HG03439 (cell line): ENCODE measurements at regions not wholly inside any gene's neighbourhood (a gene's known extent, or its start where the extent isn't known, plus 50 kb on each side); places are given as distances from the start of the nearest gene placed in this dataset.

Experiments
- ATAC-seq: cut with Tn5 transposase; IDR thresholded peaks from one replicate; pipeline ENCODE4 v1.9.1; 2021; ENCODE audit warnings: mild to moderate bottlenecking, moderate library complexity; ENCODE audit not compliant: unreplicated experiment

- no peak for ATAC-seq
Measured at GRCh38 chr14:84001023-84001422, 1528.9 kb upstream of the FLRT2 start.

DNA sequence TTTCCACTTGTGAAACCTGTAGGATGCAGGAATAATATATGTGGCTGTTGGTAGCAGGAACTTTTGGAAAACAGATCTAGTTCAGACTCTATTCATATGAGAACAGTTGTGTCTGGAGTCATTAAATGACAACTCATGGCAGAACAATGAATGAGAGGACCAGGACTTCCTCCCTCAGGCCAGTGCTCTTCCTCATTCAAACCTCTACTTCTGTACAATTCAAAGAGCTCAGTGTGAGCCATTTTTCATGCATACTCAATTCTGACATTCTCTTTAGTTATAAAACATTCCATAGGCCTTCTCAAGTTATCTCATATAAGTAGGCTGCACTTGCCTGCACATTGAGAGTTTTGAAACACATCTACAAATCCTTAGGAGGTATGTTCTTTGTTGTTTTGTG lies 1526.6 kb upstream of the FLRT2 start:
- ATAC-seq: no peak

DNA sequence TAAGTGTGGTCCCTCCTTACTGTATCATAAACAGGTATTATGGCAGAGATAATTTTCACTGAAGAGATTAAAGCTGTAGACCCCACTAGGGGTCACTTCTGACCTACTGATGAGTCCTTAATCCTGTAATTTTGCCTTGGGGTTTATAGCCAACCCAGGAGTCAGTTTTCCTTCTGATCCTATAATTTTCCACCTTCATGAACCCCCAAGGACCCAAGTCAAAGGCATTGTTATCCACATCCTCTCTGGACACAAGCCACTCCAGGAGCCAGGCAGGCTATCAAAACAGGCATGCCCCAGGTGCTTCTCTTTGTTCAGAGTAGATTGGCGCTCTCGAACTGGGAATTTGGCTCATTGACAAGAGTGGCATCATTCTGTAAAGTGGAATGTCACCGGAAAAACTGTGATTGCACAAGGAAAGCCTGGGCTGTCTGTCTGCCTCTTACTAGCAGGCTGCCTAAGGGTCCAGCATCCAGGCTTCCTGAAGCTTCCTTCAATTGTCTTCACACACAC lies 1523.2 kb upstream of the FLRT2 start:
- no peak for ATAC-seq

GRCh38 chr14:84013424-84013823 lies 1516.5 kb upstream of the FLRT2 start:
- no peak for ATAC-seq

- no peak for ATAC-seq
Measured at GRCh38 chr14:84017495-84017894, 1512.4 kb upstream of the FLRT2 start.

GRCh38 chr14:84021433-84021832 lies 1508.5 kb upstream of the FLRT2 start:
- no peak for ATAC-seq

- no peak for ATAC-seq
Measured at GRCh38 chr14:84024231-84024820, 1505.6 kb upstream of the FLRT2 start.

GRCh38 chr14:84025106-84026012 lies 1504.6 kb upstream of the FLRT2 start:
- ATAC-seq: no peak

DNA sequence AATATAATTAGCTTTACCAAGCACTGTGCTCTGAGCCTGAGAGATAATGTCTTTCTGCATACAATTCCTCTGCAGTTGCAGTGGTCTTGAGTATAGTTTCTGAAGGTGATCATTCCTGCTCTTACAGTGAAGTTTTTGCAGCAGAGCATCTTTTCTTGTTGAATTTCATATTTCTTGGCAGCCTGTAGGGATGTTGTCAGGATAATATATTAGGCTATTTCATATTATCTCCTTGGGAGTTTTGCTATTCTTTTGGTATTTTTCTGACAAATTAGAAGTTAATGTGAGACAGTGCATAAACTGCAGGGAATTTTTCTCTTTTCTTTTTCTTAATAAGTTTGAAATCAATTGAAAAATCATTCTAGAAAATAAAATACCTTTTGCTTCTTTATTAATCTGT lies 1502.6 kb upstream of the FLRT2 start:
- no peak for ATAC-seq

GRCh38 chr14:84028080-84028604 lies 1501.8 kb upstream of the FLRT2 start:
- ATAC-seq: no peak

DNA sequence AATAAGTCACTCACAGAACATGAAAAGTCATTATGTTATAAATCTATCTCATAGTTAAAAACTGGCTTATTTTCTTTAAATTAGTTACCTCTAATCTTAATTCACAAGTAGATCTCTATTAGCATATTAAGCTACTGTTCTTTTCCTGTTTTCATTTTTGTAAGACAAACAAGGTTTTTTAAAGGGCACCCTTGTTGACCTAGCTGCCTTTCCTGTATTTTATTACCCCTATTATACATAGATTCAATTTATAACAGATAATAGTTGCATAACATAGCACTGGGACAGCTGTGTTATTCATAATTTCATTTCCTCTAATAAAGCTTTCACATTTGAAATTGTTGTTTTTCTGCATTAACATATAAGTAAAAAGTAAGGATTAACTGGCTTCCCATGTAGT lies 1500.7 kb upstream of the FLRT2 start:
- no peak for ATAC-seq

DNA sequence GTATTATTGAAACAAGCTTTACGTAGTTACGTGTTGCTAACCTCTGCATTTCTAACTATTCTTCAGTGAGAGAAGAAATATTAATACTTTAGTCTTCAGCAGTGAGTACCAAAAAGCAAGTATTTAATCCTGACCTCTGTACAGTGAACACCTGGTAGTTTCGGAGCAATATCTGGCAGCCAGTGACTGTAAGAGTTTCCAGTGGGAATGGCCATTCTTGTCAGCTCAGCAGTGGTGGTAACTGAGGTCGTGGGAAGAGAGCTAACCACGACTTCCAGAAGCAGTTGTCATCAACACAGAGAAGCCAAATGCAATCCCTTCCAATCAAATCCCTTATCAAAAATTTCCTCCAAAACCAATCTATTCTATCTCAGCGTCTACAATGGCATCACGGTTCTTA lies 1500.2 kb upstream of the FLRT2 start:
- ATAC-seq: no peak

DNA sequence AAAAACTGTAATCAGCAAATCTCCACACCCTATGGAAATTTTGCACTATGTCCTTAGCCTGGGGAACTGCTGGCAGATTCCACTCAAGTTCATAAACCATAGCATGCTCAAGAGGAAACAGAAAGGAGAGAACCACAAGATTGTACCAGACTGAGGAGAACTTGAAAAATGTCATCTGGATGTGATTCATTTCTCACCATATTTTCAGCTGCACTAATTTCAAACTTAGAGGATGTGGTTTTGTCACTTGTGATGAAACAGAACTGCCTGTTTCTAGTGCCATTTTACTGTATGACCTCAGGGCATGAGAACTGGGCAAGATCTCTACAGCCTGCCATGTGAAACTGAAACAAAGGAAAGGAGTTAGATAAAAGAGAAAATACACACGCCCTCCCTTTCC lies 1493.1 kb upstream of the FLRT2 start:
- ATAC-seq: no peak

- no peak for ATAC-seq
Measured at GRCh38 chr14:84037593-84037992, 1492.4 kb upstream of the FLRT2 start.

DNA sequence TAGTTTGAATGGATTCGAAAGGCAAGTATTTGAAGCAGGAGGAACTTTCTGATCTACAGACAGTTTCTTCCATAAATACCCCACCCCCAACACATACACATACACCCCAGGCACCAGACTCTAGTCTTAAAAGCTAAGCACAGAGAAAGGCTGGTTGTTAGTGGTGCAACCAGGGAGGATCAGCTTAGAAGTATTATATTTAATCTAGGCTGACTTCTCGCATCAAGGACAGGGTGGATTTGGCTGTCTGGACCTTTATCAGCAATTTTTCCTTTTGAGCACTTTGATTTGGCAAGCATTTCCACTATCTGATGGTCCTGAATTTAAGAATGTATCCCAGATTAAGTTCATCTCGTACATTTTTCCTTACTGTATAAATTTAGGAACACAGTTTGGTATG lies 1489.8 kb upstream of the FLRT2 start:
- ATAC-seq: no peak

GRCh38 chr14:84041421-84041820 lies 1488.5 kb upstream of the FLRT2 start:
- ATAC-seq: no peak

- ATAC-seq: no peak
Measured at GRCh38 chr14:84042992-84043391, 1487.0 kb upstream of the FLRT2 start.

GRCh38 chr14:84064316-84065125 lies 1465.4 kb upstream of the FLRT2 start:
- no peak for ATAC-seq

GRCh38 chr14:84065811-84066210 lies 1464.1 kb upstream of the FLRT2 start:
- no peak for ATAC-seq

DNA sequence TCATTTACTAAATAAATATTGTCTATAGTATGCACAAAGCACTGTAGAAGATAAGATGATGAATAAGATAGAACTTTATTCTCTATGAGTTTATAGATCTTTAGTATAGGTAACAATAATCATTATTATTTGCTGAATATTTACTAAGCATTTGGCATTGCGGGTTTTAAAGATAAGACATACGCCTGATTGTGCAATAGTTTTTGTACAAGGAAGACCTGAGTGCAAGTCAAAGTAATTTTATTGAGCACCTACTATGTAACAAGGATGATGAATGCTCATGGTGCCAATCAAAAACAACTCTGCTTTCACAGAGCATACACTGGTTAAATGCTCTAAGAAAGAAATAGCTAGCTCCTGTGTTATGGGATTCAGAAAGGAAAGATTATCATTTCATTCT lies 1461.7 kb upstream of the FLRT2 start:
- no peak for ATAC-seq

DNA sequence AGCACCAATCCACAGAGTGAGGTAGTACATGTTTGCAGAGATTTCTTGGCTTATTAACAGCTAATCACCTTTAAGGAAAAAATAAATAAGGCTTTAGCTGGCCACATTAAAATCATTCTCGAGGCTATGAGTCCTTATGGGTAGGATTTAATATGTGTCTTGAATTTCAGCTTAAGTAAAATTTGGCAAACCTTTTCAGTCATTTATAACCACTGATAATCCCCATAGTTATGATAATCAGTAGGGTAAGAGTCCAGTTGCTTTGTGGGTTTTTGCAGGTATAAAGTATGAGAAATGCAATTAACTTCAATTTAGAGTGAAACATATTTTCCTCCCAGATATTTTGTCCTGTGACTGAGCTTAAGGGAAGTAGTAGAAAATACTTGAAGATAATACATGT lies 1458.9 kb upstream of the FLRT2 start:
- no peak for ATAC-seq
